ENCODE measurements at regions not wholly inside any gene's neighbourhood (a gene's known extent, or its start where the extent isn't known, plus 50 kb on each side); places are given as distances from the start of the nearest gene placed in this dataset.

DNA sequence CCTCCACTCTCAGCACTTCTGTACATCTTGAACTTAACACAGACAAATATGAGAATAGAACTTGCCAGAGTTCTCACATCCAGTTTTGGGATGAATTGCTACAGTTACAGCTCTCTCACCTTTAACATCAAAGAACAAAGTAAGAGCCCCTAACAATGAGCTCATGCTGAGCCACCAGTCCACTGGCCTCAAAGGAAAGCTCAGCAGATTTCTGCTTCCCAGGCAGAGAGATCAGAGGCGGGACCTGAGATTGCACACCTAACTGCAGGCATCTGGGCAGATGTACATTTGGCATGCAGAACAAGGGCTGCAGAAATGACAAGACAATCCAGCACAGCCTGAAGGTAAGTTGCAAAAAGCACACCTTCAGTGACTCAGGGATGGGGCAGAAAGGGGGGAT, 300.9 kb downstream of the MRPS30 start:
- no peak for TF ChIP-seq EZH2 (IDR thresholded peaks at IDR 0.05)
- TF ChIP-seq, protein P1, sequence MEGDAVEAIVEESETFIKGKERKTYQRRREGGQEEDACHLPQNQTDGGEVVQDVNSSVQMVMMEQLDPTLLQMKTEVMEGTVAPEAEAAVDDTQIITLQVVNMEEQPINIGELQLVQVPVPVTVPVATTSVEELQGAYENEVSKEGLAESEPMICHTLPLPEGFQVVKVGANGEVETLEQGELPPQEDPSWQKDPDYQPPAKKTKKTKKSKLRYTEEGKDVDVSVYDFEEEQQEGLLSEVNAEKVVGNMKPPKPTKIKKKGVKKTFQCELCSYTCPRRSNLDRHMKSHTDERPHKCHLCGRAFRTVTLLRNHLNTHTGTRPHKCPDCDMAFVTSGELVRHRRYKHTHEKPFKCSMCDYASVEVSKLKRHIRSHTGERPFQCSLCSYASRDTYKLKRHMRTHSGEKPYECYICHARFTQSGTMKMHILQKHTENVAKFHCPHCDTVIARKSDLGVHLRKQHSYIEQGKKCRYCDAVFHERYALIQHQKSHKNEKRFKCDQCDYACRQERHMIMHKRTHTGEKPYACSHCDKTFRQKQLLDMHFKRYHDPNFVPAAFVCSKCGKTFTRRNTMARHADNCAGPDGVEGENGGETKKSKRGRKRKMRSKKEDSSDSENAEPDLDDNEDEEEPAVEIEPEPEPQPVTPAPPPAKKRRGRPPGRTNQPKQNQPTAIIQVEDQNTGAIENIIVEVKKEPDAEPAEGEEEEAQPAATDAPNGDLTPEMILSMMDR (IDR thresholded peaks at IDR 0.05), result no peak

Measured in neural progenitor cell (in vitro differentiated cells).